ENCODE measurements at regions not wholly inside any gene's neighbourhood (a gene's known extent, or its start where the extent isn't known, plus 50 kb on each side); places are given as distances from the start of the nearest gene placed in this dataset.

DNA sequence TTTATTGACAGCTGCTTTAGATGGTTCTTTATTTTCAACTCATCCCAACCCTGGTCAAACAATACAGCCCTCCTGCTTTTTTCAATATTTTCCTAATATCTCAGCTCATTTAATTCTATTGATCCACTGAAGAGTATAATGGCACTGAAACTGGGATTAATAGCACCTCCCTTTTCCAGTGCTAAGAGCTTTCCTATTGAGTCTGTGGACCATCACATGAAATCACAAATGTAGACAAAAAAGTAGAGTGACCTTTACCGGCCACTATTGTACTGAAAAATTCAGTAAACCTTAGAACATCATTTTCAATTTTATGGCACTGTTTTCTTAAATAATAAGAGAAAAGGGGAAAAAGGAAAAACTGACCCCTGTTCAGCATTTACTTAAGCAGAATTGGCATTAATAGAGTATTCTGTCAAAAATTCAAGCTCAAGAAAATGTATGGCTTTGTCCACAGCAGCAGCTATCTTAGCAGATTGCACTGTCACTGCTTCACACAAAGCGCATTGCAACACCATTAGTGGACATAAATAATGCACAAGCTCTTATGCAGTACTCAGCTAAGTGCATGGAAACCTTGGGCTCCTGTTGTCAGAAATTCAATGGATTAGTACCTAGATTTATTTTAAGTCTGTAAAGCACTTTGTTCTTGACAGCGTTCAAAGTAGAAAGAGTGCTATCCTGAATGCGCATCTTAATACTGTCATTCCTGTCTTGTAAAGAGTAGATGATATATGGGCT, 851.0 kb upstream of the KLHL1 start:
- Histone ChIP-seq H3K27me3 (ENCODE audit: low read depth) (no peaks in the 10 kb centered on the region), H3K9me3 (no peaks in the 10 kb centered on the region), H3K4me1 (no peaks in the 10 kb centered on the region), H3K36me3 (no peaks in the 10 kb centered on the region), H3K27ac (no peak overlapping the region), H3K4me3 (no peak overlapping the region)
- intact Hi-C loops (cut with DNase I): no loop called here
- DNase-seq (no peak), ATAC-seq (no peak)
- TF ChIP-seq CTCF (IDR thresholded peaks at IDR 0.05): no peak

- ATAC-seq (no peak), DNase-seq (no peak)
- H3K4me3 ChIP-seq: no peak overlapping the region
- H3K4me1 ChIP-seq: no peaks in the 10 kb centered on the region
- no peak for TF ChIP-seq CTCF (IDR thresholded peaks at IDR 0.05)
- H3K27me3 ChIP-seq (ENCODE audit: low read depth): no peaks in the 10 kb centered on the region
- no peaks in the 10 kb centered on the region for H3K9me3 ChIP-seq
- intact Hi-C loops (cut with DNase I): no loop called here
- no peaks in the 10 kb centered on the region for H3K36me3 ChIP-seq
- H3K27ac ChIP-seq: no peak overlapping the region
These were observed 847.6 kb upstream of the KLHL1 start for GRCh38 chr13:70955887-70956286.

DNA sequence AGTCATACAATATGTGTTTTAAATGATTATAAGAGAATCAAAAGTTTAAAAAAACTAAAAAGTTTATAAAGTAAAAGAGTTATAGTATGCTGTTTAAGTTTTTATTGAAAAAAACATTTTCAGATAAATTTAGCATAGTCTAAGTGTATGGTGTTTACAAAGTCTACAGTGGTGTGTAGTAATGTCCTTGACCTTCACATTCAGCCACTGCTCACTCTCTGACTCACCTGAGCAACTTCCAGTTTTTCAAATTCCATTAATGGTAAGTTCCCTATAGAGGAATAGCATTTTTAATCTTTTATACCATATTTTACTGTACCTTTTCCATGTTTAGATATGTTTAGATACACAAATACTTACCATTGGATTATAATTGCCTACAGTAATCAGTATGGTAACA, 842.4 kb upstream of the KLHL1 start:
- H3K27ac ChIP-seq: no peak overlapping the region
- DNase-seq (no peak), ATAC-seq (no peak)
- no peaks in the 10 kb centered on the region for H3K36me3 ChIP-seq
- H3K4me1 ChIP-seq: no peaks in the 10 kb centered on the region
- H3K27me3 ChIP-seq (ENCODE audit: low read depth): no peaks in the 10 kb centered on the region
- TF ChIP-seq CTCF (IDR thresholded peaks at IDR 0.05): no peak
- no peak overlapping the region for H3K4me3 ChIP-seq
- intact Hi-C loops (cut with DNase I): no loop called here
- H3K9me3 ChIP-seq: no peaks in the 10 kb centered on the region

DNA sequence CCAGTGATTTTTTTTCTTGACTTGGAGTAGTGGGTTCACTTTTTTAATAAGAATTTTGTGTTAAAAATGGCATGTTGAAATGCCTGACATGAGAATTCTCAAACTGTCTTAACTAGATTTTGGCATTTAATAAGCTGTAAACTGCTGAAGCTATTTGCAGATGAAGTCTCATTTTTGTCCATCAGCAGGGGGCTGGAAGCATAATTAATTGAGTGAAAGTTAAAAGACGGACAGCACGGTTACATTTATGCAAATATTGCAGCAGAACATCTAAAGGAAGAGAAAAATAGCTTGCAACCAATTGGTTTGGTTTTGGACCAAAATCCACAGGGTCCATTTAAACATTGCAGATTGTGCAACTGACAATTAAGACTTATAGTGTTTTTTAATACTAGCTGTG, 837.3 kb upstream of the KLHL1 start:
- intact Hi-C loops (cut with DNase I): no loop called here
- Histone ChIP-seq H3K27ac (no peak overlapping the region), H3K4me3 (no peak overlapping the region), H3K27me3 (ENCODE audit: low read depth) (no peaks in the 10 kb centered on the region), H3K4me1 (no peaks in the 10 kb centered on the region), H3K9me3 (no peaks in the 10 kb centered on the region), H3K36me3 (no peaks in the 10 kb centered on the region)
- no peak for TF ChIP-seq CTCF (IDR thresholded peaks at IDR 0.05)
- ATAC-seq (no peak), DNase-seq (no peak)

DNA sequence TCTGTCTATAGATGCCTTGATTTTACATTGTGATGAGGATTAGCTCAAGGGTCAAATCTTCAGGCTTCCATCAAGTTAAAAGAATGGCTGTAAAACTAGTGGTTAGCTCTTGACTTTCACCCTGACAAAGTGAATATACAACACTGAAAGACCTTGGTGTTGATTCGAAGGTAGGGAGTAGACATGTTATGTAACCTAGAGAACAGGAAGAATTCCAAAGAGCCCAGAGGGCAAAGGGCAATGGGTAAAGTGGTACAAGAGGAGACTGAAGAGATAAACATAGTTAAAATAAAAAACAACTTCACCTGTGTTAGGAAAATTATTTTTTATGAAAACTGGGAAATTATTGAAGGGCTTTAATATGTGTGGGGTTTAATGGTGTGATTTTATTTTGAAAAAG, 833.2 kb upstream of the KLHL1 start:
- intact Hi-C loops (cut with DNase I): no loop called here
- Histone ChIP-seq H3K27ac (no peak overlapping the region), H3K36me3 (no peaks in the 10 kb centered on the region), H3K9me3 (no peaks in the 10 kb centered on the region), H3K27me3 (ENCODE audit: low read depth) (no peaks in the 10 kb centered on the region), H3K4me1 (no peaks in the 10 kb centered on the region), H3K4me3 (no peak overlapping the region)
- DNase-seq (no peak), ATAC-seq (no peak)
- TF ChIP-seq CTCF (IDR thresholded peaks at IDR 0.05): no peak
